ENCODE measurements at regions not wholly inside any gene's neighbourhood (a gene's known extent, or its start where the extent isn't known, plus 50 kb on each side); places are given as distances from the start of the nearest gene placed in this dataset.

GRCh38 chr5:61653807-61654580, 321.9 kb downstream of the ZSWIM6 start:
- DNase-seq, result no peak

- no peak for DNase-seq
Observed at GRCh38 chr5:61654876-61655275, 322.8 kb downstream of the ZSWIM6 start.

DNA sequence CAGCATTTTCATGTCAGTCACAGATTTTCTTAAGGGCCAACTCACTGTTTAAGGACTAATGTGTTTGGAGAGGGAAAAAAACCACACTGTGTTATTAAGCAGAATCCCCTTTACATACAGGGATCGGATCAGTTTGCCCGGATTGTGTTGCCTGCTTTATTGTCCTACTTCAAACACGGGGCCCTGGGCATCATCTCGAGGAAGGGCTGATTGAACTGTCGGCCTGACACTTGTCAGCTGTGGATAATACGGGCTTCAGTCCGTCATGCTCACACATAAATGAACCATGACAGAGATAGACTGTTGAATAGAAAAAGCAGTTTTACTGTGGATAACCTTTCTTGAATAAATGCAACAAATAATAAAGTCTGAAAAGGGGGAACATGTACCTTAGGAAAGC, 325.0 kb downstream of the ZSWIM6 start:
- no peak for DNase-seq

GRCh38 chr5:61657686-61658085, 325.6 kb downstream of the ZSWIM6 start:
- DNase-seq, result no peak

DNA sequence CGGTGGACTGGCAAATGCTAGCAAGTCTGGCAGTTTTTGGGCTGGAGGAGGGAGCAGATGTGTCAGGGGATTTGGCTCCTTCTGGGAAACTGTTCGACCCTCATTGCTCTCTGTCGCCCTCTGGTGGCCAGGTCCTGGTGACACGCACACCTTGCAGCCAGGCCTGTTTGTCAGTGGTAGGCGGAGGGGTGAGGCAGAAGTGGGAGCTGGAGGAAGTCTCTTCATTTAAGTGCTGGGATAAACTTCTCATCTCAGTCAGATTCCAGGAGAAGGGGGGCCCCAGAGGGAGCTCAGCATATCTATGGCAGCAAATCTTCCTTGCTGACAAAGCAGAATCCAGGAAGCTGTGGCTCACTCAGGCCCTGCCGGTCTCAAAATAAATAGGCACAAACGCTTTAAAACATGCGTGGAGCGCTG, 326.5 kb downstream of the ZSWIM6 start:
- DNase-seq, result peak; percentile 87

GRCh38 chr5:61659221-61659696, 327.2 kb downstream of the ZSWIM6 start:
- DNase-seq, result no peak

DNA sequence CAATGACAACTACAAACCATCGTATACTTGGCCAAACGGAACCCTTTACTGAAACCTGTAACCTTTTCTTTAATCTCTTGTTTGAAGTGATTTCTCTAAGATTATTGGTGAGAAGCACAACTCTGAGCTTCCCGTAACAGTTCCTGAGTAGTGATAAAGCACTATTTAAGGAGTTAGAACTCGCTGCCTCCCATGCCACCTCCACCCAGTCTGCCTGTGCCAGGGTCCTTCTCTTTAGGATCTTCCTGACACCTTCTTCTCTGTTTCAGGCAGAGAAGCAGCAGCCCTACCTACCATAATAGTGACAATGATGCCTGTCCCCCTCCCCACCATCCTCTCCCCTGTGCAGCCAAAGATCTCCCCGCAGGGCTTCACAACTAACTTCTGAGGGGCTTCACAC, 330.6 kb downstream of the ZSWIM6 start:
- DNase-seq, result no peak

GRCh38 chr5:61666064-61666621, 334.1 kb downstream of the ZSWIM6 start:
- DNase-seq, result no peak

DNA sequence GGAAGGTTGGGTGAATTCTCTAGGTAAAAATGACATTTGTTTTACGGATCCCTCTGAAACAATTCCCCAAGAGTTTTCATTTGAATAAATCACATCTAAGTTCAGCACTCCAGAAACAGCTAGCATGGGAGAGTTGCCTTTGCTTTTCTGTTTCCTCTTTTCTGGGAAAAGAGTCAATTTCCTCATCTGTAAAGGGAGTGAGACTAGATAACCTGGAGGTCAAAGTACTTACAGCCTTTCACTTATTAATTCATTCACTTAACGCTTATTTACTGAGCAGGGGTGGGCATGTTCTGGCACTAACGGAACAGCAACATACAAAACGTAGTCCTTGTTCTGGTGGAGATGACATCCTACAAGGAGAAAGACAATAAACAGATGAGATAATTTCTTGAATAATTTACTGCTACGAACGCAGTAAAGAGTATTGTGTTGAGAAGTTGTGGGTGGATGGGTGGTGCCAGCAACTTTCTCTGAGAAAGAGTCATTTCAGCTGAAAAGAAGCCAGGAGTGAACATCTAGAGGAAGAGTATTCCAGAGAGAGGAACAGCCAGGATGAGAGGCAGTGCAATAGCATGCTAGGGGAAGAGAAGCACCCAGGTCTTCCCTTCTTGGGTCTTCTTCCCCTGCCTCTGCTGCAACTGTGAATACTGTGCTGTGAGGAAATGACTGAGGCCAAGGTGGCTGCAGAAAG, 335.6 kb downstream of the ZSWIM6 start:
- DNase-seq, result no peak

DNA sequence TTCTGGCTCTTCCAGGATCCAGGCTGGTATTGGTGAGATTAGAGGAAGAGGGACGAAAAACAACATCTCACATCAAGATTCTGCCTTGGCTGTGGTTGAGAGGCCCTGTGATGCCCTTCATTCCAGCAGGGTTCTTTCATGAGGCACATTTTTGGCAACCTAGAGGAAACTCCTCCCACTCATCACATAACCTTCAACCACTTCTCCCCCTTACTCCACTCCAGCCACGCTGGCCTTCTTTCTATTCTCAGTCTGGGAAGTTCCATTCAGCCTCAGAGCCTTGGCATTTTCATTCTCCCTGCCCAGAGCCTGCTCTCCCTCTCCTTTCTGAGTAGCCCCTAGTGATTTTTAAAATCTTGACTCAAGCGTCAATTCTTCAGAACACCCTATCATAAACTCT, 337.5 kb downstream of the ZSWIM6 start:
- no peak for DNase-seq

DNA sequence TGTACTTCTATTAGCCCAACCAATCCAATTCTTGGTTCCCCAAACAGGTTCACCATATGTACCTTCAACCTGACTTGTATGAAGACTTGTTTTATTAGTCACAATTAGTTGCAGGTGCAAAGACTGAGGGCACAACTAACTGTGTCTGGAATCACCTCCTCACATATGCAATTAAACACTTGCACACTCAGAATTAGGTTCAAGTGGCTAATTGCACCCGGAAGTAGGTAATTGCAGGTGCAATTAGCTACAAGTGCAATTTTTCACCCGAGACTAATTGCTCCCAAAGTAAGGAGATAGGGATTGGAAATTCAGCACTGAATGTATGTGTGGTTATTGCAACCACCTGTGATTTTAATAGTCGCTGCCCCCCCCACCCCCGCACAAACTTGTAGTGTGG, 338.9 kb downstream of the ZSWIM6 start:
- no peak for DNase-seq

DNA sequence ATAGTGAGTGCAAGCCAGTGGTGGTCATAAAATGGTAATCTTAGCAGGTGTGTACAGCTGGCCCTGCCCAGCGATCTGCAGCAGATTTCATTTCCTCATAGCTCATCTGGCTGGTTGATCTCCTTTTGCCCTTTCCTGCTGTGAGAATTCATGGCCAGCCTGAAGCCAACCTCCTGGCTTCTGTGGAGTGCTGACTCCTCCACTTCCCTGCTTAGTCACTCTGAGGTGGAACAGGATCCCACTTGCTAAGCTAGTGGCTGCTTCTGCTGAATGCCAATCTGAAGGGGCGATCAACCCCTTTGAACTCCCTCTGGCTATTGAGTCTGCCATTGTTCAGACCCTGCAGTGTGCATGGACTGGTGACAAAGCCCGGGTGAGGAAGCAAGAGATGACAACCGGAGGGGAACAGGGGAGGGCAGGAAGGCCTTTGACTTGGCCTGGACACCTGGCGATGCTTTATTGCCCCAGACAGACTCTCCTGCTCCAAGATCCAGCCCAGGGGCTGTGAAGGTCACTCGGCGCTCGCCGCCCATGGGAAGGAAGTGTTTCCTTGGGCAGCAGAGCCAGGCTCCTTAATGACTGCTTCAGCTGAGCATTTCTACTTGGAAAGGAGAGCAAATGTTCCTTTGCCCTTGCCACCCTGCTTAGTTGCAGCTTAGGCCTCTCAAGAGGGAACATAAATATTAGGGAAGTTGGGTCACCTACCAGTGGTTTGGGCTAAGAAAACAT, 341.1 kb downstream of the ZSWIM6 start:
- no peak for DNase-seq

GRCh38 chr5:61674378-61674777, 342.3 kb downstream of the ZSWIM6 start:
- DNase-seq, result no peak

DNA sequence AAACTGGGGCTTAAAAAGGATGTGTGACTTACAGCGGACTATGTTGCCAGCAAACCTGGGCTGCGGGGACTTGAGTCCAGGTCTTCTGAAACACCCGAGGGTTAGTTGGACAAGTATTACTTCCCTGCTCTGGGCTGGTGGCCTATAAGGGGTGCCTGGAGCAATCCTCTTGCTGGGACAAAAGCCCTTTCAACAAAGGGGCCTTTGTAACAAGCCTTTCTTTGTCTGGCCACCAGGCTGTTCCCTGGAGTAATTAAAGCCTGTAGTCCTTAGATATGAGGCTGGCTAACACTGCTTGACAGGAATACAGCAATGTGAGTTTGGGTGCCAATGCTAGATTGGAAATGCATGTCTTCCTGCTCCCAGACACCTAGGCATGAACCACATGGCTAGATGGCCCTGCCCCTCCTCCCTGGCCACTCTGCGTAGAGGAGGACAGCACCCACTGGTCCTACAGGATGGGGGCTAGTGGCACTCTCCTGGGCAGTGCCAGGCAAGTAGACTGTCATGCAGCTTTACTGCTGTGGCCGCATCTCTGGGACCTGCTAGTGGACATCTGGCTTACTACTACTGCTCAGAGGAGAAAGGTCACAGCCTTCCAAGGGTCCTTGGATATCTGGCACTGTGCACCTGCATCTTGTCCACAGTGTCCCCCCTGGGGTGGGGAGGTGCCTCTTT, 343.1 kb downstream of the ZSWIM6 start:
- no peak for DNase-seq

DNA sequence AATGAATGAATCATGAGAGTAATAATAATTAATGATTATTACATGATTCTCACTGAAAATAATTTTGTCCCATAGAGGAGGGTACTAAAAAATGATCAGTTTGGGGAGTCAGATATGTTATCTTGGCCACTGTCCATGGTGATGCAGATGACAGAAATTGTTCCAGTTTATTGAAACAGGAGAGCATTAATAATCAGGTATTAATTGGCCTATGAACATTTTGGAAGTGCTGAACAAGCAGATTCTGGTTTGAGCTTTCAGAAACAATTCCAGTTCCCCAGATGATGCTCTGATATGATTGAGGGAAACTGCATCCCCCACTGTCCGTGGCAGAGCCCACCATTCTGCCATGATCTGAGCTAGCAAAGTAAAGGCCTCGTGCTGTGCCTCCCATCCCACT, 345.2 kb downstream of the ZSWIM6 start:
- DNase-seq, result no peak

DNA sequence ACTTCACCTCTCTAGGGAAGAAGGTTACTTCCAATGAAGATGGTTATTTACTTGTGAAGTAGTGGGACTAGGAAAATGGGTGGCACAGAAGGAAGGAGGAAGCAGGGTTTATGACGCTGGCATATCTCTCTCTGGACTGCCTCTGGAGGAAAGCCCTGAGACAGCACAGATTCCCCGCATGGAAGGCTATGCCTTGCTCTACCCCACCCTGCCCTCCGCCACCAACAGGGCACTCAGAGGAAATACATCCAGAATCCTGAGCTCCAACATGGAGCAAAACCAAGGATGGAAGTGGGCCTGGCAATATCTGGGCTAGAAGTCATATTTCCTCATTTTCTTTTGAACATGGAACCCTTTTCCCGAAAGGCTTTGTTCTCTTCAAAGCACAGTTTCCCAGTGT, 346.9 kb downstream of the ZSWIM6 start:
- DNase-seq, result no peak

DNA sequence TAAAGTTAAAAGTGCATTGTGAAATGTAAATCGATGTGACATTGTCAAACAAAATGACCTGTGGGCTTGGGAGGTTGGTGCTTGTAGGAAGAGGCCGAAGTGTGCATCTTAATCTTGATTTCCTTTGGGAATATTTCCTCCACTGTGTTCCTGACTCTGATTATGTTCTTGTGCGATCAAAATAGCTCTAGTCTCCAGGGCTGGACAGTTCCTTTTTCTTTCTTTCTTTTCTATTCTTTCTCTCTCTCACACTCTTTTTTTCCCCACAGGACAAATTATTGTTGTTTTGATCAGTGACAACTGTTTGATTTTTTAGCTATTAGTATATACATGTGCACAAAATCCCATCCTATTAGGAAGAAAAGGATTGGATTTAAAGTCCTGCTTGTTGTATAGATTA, 347.5 kb downstream of the ZSWIM6 start:
- DNase-seq, result no peak

DNA sequence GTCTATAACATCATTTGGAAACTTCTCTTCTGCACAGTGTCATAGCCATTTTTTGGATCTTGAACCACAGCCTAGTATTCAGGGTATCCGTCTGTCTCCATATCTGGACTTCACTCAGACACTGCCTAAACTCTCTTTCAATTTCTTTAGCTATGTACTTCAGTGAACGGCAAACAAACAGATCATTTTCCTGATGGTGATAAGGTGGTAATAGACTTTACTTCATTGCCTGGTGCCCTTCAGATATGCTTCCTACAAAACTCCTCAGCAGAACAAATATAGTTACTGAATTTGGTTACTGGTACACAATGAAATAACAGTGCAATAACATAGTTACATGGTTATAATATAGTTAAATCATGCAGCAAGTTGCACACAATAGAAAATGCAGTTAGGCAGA, 348.2 kb downstream of the ZSWIM6 start:
- DNase-seq, result no peak

DNA sequence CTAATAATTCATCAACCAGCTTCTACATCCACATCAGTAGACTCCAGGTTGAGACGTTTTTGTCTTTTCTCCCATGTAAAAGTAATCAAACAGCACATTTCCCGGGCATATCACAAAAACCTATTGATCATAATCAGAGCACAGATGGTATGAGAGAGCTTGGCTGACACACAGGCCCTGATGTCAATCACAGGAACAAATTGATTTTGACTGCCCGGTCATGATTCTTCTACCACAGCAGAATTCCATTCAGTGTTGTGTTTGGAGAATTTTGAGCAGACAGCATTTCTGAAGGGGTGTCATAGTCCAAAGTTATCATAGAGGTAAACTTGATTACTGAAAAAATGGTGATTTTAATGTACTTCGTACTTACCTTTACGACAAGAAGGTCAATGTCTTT, 351.1 kb downstream of the ZSWIM6 start:
- no peak for DNase-seq

GRCh38 chr5:61683926-61684325, 351.9 kb downstream of the ZSWIM6 start:
- DNase-seq, result no peak

- DNase-seq, result no peak
Observed at GRCh38 chr5:61686491-61687257, 354.6 kb downstream of the ZSWIM6 start.

DNA sequence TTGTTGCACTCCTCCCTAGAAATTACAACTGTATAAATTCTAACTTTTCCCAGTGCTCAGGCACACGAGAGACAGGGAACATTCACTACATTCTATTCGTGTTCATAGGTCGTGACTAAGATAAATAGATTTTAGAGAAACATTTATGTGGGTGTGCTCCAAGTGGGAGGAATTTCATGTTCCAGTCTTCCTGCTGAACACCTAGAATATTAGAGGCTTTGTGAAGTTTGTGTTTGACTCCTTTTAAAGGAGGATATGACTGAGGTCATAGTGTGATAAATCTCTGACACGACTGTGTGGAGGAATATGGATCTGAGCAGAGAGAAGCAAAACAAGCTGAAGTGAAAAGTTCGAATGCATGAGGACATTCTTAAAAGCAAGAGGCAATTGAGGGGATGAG, 355.3 kb downstream of the ZSWIM6 start:
- DNase-seq, result no peak
